Mesothelial cell of epicardium (in vitro differentiated cells): ENCODE measurements at regions not wholly inside any gene's neighbourhood (a gene's known extent, or its start where the extent isn't known, plus 50 kb on each side); places are given as distances from the start of the nearest gene placed in this dataset.

Experiments
- DNase-seq, 2 experiments: peaks; one replicate each; pipeline ENCODE4 v3.0.0; 2021; ENCODE audit warnings: low spot score in 2 of 2; ENCODE audit not compliant: unreplicated experiment in 2 of 2
- H3K27ac Mint-ChIP-seq: 2 replicates; pipeline ENCODE4 v1.8.0; 2021; ENCODE audit warnings: mixed read lengths
- H3K27me3 Mint-ChIP-seq: 2 replicates; pipeline ENCODE4 v1.8.0; 2021; ENCODE audit warnings: low read depth, mixed read lengths
- H3K36me3 Mint-ChIP-seq: 2 replicates; pipeline ENCODE4 v1.8.0; 2021; ENCODE audit warnings: mixed read lengths
- H3K4me1 Mint-ChIP-seq: 2 replicates; pipeline ENCODE4 v1.8.0; 2021; ENCODE audit warnings: mixed read lengths
- H3K4me3 Mint-ChIP-seq: 2 replicates; pipeline ENCODE4 v1.8.0; 2021; ENCODE audit warnings: mild to moderate bottlenecking, moderate library complexity, mixed read lengths
- H3K9me3 Mint-ChIP-seq: 2 replicates; pipeline ENCODE4 v1.8.0; 2021; ENCODE audit warnings: mixed read lengths
- TF ChIP-seq, protein P1 (sequence below): fragments of 200-600 bp; sonication (generic); IDR thresholded peaks from one replicate; pipeline ENCODE4 v1.5.0; 2021; ENCODE audit warnings: antibody characterized with exemption; ENCODE audit not compliant: unreplicated experiment

DNA sequence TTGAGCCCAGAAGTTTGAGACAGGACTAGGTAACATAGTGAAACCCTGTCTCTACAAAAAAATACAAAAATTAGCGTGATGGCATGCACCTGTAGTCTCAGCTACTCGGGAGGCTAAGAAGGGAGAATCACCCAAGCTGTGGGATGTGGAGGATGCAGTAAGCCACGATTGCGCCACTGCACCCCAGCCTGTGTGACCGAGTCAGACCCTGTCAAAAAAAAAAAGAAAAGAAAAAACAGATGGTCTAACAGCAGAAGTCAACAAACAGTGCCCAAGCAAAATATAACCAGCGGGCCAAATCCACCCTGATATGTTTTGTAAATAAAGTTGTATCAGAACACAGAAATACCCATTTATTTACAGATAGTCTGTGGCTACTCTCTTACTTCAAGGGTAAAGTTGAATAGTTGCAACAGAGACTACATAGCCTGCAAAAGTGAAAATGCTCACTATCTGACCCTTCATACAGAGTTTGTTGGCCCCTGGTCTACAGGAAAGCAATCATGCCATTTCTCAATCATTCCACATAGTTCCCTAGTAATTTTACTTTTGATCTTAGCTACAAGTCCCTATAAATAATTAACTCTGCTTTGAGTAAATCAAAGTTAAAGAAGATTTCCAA lies 383.7 kb downstream of the TLE1 start:
- Mint-ChIP-seq H3K27me3 (no peaks in the 10 kb centered on the region), H3K36me3 (no peaks in the 10 kb centered on the region), H3K4me3 (no peak overlapping the region), H3K9me3 (peaks cover 40% of the 10 kb centered on the region), H3K27ac (no peak overlapping the region), H3K4me1 (peaks cover 3% of the 10 kb centered on the region)
- no peak for DNase-seq
- TF ChIP-seq, protein P1, sequence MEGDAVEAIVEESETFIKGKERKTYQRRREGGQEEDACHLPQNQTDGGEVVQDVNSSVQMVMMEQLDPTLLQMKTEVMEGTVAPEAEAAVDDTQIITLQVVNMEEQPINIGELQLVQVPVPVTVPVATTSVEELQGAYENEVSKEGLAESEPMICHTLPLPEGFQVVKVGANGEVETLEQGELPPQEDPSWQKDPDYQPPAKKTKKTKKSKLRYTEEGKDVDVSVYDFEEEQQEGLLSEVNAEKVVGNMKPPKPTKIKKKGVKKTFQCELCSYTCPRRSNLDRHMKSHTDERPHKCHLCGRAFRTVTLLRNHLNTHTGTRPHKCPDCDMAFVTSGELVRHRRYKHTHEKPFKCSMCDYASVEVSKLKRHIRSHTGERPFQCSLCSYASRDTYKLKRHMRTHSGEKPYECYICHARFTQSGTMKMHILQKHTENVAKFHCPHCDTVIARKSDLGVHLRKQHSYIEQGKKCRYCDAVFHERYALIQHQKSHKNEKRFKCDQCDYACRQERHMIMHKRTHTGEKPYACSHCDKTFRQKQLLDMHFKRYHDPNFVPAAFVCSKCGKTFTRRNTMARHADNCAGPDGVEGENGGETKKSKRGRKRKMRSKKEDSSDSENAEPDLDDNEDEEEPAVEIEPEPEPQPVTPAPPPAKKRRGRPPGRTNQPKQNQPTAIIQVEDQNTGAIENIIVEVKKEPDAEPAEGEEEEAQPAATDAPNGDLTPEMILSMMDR = no peak

DNA sequence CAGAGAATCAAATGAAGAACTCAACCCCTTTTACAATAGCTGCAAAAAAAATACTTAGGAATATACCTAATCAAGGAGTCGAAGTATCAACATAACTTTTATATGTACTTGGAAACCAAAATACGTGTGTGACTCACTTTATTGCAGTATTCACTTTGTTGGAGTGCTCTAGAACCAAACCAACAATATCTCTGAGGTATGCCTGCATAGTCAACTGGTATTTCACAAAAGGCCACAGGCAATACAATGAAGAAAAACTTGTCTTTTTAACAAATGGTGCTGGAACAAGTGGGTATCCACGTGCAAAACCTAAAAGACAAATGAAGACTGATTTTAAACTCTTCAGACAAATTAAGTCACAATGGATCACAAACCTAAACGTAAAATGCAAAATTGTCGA lies 385.7 kb downstream of the TLE1 start:
- H3K27me3 Mint-ChIP-seq = no peaks in the 10 kb centered on the region
- no peak for DNase-seq
- TF ChIP-seq, protein P1 = no peak
- peaks cover 3% of the 10 kb centered on the region for H3K36me3 Mint-ChIP-seq
- peaks cover 36% of the 10 kb centered on the region for H3K9me3 Mint-ChIP-seq
- no peak overlapping the region for H3K27ac Mint-ChIP-seq
- peaks cover 3% of the 10 kb centered on the region for H3K4me1 Mint-ChIP-seq
- no peak overlapping the region for H3K4me3 Mint-ChIP-seq

DNA sequence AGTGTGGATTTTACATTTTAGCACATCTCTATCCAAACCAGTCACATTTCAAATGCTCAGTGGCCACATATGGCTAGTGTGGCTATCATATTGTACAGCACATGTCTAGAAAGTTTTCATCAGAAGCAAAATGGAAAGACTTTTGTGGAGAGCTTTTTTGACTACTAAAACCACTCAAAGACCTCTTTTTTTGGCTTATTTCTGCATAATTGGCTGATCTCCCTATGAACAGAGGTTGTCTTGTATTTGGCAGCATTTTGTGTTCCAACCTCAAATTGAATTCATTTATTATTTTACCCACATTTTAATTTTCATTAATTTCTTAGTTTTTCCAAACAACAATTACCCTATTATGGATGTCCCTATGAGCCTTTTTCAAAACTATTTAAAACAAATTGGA lies 395.7 kb downstream of the TLE1 start:
- no peak overlapping the region for H3K27ac Mint-ChIP-seq
- H3K36me3 Mint-ChIP-seq = peaks cover 3% of the 10 kb centered on the region
- H3K9me3 Mint-ChIP-seq = peaks cover 29% of the 10 kb centered on the region
- TF ChIP-seq, protein P1 = no peak
- no peaks in the 10 kb centered on the region for H3K27me3 Mint-ChIP-seq
- DNase-seq = no peak
- H3K4me3 Mint-ChIP-seq = no peak overlapping the region
- no peaks in the 10 kb centered on the region for H3K4me1 Mint-ChIP-seq

DNA sequence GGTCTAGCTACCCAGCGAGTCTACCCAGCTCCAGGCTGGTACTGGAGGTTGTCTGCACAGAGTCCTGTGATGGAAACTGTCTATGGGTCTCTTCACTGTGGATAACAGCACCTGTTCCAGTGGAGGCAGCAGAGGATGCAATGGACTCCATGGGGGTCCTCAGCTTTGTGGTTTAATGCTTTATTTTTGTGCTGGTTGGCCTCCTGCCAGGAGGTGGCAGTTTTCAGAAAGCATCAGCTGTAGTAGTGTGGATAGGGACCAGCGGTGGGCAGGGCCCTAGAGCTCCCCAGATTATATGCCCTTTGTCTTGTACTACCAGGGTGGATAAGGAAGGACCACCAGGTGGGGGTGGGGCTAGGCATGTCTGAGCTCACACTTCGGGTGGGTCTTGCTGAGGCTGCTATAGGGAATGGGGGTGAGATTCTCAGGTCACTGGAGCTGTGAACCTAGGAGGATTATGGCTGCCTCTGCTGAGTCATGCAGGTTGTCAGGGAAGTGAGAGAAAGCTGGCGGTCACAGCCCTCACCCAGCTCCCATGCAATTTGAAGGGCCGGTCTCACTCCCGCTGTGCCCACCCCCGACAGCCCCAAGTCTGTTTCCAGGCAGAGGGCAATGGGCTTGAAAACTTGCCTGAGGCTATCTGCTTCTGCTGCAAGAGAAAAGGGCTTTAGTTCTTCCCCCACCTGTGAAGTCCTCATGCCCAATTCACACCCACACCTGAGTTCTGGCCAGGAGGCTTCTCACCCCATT lies 397.1 kb downstream of the TLE1 start:
- Mint-ChIP-seq H3K36me3 (peaks cover 9% of the 10 kb centered on the region), H3K4me1 (no peaks in the 10 kb centered on the region), H3K27me3 (no peaks in the 10 kb centered on the region), H3K4me3 (no peak overlapping the region), H3K9me3 (peaks cover 29% of the 10 kb centered on the region), H3K27ac (no peak overlapping the region)
- DNase-seq = no peak
- TF ChIP-seq, protein P1 = no peak

DNA sequence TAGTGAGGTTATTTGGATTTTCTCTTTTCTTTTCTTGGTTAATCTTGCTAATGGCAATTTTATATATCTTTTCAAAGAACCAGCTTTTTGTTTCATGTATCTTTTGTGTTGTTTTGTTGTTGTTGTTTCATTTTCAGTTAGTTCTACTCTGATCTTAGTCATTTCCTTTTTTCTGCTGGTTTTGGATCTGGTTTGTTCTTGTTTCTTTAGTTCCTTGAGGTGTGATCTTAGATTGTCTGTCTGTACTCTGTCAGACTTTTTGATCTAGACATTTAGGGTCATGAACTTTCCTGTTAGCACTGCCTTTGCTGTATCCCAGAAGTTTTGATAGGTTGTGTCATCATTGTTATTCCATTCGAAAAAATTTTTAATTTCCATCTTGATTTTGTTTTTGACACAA lies 399.7 kb downstream of the TLE1 start:
- TF ChIP-seq, protein P1 = no peak
- H3K4me1 Mint-ChIP-seq = no peaks in the 10 kb centered on the region
- no peak overlapping the region for H3K27ac Mint-ChIP-seq
- H3K36me3 Mint-ChIP-seq = peaks cover 11% of the 10 kb centered on the region
- no peaks in the 10 kb centered on the region for H3K27me3 Mint-ChIP-seq
- DNase-seq = no peak
- H3K4me3 Mint-ChIP-seq = no peak overlapping the region
- H3K9me3 Mint-ChIP-seq = peaks cover 41% of the 10 kb centered on the region
